ENCODE measurements at regions not wholly inside any gene's neighbourhood (a gene's known extent, or its start where the extent isn't known, plus 50 kb on each side); places are given as distances from the start of the nearest gene placed in this dataset.

DNA sequence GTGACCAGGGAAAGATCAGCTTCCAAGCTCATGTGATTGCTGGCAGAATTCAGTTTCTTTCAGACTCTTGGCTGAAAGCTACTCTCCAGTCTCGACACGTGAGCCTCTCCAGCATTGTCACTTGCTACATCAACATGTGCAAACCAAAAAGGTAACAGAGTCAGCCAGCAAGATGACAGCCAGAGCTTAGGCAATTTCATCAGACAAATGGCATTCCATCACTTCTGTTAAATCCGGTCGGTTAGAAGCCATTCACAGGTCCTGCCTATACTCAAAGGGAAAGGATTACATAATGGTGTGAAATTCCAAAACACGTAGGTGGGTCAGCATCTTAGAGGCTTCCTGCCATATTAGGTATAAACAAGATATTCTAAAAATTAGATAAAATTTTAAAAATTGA is 700.9 kb downstream of the AACS start (continued):
- no peak for TF ChIP-seq TAF1 (IDR thresholded peaks at IDR 0.05; ENCODE audit: low read depth, low read length)
- TF ChIP-seq SP1 (IDR thresholded peaks at IDR 0.05; ENCODE audit: low read depth, low read length): no peak
